ENCODE measurements at regions not wholly inside any gene's neighbourhood (a gene's known extent, or its start where the extent isn't known, plus 50 kb on each side); places are given as distances from the start of the nearest gene placed in this dataset.

GRCh38 chr2:236703906-236704305 is 134.3 kb downstream of the ACKR3 start:
- Histone ChIP-seq H3K27me3 (ENCODE audit: control insufficient read depth in 2 of 2, insufficient read depth in 2 of 2, low read length in 2 of 2) (0 out of 5 replicates have a peak, but pooled peaks cover 0 to 5% of the 10 kb centered on the region in 2 experiments), H3K9me1 (ENCODE audit: control insufficient read depth, insufficient read depth, low read length) (no peaks in the 10 kb centered on the region), H2AFZ (ENCODE audit: low read depth, low read length) (no peak overlapping the region), H3K4me1 (replicated peaks in 1 of 2; ENCODE audit: control insufficient read depth in 2 of 2, insufficient read depth in 2 of 2, low read length in 2 of 2) (no peaks in the 10 kb centered on the region), H4K20me1 (replicated peaks; ENCODE audit: control insufficient read depth, insufficient read depth, low read length) (no peaks in the 10 kb centered on the region), H3K4me2 (ENCODE audit: insufficient read depth, low read length) (no peak overlapping the region), H3K9ac (ENCODE audit: insufficient read depth in 1 of 2, low read depth in 2 of 2, low read length in 2 of 2) (no peak overlapping the region), H3K27ac (ENCODE audit: extremely low read depth, low read depth, low read length) (no peak overlapping the region), H3K9me3 (replicated peaks; ENCODE audit: control insufficient read depth, insufficient read depth, low read depth, low read length) (no peaks in the 10 kb centered on the region; the same call in 1 of the 2 replicates), H3K4me3 (no peak overlapping the region), H3K36me3 (ENCODE audit: control insufficient read depth, insufficient read depth, low read length) (no peaks in the 10 kb centered on the region), H3K79me2 (ENCODE audit: control insufficient read depth, insufficient read depth, low read length) (no peaks in the 10 kb centered on the region)
- in situ Hi-C loops (cut with MboI) (no loop called here), intact Hi-C loops (cut with micrococcal nuclease) (no loop called here)
- no peak for DNase-seq (ENCODE audit: extremely low read depth in 1 of 4, low spot score in 3 of 4)
- no peak for ATAC-seq
- CTCF ChIA-PET (ENCODE audit: low intra/inter-chr PET ratio) = no interaction called here
- WGBS (ENCODE audit: insufficient coverage, low coverage, missing lambda C conversion rate) = 3% methylated on average over 6 of the region's 10 CpGs
- POLR2A ChIA-PET = no interaction called here
- BruUV-seq (replicated peaks) = no TSS peak
- FAIRE-seq = no peak
- TF ChIP-seq E4F1 (CRISPR knock-in tag; IDR thresholded peaks at IDR 0.05; ENCODE audit: borderline replicate concordance) (no peak), TAF1 (IDR thresholded peaks at IDR 0.05; ENCODE audit: control insufficient read depth, extremely low read depth, insufficient read depth, low read length, severe bottlenecking) (no peak), SAFB (IDR thresholded peaks at IDR 0.05; ENCODE audit: borderline replicate concordance, low read depth, low read length) (no peak), GTF2A2 (tag; IDR thresholded peaks at IDR 0.05) (no peak), ZNF3 (CRISPR knock-in tag; IDR thresholded peaks at IDR 0.05) (no peak), ZNF830 (CRISPR knock-in tag; IDR thresholded peaks at IDR 0.05) (no peak), TRIM28 (IDR thresholded peaks at IDR 0.05) (no peak)
- TF ChIP-seq, protein P1, sequence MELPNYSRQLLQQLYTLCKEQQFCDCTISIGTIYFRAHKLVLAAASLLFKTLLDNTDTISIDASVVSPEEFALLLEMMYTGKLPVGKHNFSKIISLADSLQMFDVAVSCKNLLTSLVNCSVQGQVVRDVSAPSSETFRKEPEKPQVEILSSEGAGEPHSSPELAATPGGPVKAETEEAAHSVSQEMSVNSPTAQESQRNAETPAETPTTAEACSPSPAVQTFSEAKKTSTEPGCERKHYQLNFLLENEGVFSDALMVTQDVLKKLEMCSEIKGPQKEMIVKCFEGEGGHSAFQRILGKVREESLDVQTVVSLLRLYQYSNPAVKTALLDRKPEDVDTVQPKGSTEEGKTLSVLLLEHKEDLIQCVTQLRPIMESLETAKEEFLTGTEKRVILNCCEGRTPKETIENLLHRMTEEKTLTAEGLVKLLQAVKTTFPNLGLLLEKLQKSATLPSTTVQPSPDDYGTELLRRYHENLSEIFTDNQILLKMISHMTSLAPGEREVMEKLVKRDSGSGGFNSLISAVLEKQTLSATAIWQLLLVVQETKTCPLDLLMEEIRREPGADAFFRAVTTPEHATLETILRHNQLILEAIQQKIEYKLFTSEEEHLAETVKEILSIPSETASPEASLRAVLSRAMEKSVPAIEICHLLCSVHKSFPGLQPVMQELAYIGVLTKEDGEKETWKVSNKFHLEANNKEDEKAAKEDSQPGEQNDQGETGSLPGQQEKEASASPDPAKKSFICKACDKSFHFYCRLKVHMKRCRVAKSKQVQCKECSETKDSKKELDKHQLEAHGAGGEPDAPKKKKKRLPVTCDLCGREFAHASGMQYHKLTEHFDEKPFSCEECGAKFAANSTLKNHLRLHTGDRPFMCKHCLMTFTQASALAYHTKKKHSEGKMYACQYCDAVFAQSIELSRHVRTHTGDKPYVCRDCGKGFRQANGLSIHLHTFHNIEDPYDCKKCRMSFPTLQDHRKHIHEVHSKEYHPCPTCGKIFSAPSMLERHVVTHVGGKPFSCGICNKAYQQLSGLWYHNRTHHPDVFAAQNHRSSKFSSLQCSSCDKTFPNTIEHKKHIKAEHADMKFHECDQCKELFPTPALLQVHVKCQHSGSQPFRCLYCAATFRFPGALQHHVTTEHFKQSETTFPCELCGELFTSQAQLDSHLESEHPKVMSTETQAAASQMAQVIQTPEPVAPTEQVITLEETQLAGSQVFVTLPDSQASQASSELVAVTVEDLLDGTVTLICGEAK (IDR thresholded peaks at IDR 0.05) = no peak
- TF ChIP-seq, protein P1 (CRISPR knock-in tag; IDR thresholded peaks at IDR 0.05) = no peak
- TF ChIP-seq, protein P2, sequence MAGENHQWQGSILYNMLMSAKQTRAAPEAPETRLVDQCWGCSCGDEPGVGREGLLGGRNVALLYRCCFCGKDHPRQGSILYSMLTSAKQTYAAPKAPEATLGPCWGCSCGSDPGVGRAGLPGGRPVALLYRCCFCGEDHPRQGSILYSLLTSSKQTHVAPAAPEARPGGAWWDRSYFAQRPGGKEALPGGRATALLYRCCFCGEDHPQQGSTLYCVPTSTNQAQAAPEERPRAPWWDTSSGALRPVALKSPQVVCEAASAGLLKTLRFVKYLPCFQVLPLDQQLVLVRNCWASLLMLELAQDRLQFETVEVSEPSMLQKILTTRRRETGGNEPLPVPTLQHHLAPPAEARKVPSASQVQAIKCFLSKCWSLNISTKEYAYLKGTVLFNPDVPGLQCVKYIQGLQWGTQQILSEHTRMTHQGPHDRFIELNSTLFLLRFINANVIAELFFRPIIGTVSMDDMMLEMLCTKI (IDR thresholded peaks at IDR 0.05; ENCODE audit: partially characterized antibody) = no peak

Data from K562 (cell line).